SHP77 treated with DMSO at 0.1 percent for 48 hours (cell line): ENCODE measurements at regions not wholly inside any gene's neighbourhood (a gene's known extent, or its start where the extent isn't known, plus 50 kb on each side); places are given as distances from the start of the nearest gene placed in this dataset.

ENCODE experiments used
- DNase-seq: peaks from one replicate; lab custom pipeline; 2025; lab: John Stamatoyannopoulos, UW

DNA sequence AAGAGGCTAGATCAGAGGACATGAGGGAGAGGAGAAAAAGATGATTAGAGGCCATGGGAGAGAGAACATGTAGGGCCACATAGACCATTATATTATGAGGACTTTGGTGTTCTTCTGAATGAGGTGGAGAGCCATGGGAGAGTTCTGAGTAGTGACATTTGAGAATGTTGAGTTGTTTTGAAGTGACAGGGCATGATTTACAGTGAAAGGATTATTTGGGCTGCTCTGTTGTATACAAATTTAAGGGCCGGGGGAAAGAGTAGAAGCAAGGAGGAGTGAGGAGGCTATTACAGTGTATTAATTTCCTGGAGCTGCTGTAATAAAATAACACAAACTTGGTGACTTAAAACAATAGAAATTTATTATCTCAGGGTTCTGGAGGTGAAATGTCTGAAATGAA, 102.5 kb upstream of the RGS4 start:
- DNase-seq = no peak

DNA sequence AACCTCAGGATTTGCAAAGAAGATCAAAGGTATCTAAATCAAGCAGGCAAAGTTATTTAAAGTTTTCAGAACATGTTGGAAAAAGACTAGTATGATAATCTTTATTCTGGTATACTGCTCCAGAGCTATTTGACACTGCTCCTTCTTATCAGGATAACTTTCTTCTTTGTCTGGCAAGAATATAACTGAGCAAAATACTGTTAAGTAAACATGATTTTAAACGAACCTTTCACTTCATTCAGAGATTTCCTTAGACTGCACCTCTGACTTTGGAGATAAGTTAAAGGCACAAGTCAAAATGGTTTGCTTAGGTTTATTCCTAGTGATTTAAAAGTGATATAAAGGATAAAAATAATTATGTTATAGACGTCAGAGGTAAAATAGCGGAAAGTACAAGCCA, 103.9 kb upstream of the CCDC190 start:
- DNase-seq = no peak

DNA sequence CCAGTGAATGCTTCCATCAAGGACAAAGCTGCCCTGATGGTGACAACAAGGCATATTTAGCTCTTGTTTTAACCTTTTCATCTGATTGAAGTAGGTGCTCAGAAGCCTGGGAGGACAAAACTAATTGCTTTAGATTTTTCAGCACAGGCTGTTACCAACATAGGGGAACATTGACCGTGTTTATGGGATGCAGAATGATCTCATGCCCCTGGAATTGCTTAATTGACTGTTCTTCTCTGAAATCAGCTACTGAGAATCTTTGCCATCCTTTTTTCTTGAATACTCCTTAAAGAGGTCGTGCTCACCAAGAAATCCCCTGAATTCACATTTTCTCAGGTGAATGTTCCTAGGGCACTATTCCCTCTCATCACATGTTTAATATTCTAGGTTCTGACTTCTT, 95.9 kb upstream of the CCDC190 start:
- DNase-seq = no peak

DNA sequence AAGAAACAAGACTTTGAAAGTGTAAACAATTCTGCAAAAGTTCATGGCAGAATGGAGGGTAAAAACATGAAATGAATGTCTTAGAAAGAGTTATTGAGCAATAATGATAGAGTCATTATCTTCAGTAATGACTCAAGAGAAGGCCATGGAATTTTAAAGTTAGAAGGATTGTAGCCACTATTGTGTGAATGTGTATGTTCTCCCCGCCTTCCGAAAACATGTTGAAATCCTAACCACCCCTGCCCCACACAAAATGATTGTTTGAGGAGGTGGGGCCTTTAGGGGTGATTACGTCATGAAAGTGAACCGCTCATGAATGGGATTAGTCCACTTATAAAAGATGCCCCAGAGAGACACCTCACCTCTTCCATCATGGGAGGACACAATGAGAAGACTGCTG, 93.8 kb upstream of the CCDC190 start:
- DNase-seq = no peak

DNA sequence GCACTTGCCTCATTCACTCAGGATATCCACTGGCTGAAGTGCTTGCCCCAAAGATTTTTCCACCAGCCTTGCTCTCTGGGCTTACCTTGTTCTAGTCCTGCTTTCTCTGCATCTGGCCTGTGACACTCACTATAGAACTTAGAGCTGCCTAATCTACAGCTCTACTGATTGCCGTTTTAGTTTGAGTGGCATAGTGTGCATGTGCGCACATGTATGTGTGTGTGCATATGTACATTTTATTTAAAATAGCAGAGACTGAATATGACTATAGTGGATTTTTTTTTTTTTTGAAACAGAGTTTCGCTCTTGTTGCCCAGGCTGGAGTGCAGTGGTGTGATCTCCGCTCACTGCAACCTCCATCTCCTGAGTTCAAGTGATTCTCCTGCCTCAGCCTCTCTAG, 92.0 kb upstream of the CCDC190 start:
- DNase-seq = no peak

DNA sequence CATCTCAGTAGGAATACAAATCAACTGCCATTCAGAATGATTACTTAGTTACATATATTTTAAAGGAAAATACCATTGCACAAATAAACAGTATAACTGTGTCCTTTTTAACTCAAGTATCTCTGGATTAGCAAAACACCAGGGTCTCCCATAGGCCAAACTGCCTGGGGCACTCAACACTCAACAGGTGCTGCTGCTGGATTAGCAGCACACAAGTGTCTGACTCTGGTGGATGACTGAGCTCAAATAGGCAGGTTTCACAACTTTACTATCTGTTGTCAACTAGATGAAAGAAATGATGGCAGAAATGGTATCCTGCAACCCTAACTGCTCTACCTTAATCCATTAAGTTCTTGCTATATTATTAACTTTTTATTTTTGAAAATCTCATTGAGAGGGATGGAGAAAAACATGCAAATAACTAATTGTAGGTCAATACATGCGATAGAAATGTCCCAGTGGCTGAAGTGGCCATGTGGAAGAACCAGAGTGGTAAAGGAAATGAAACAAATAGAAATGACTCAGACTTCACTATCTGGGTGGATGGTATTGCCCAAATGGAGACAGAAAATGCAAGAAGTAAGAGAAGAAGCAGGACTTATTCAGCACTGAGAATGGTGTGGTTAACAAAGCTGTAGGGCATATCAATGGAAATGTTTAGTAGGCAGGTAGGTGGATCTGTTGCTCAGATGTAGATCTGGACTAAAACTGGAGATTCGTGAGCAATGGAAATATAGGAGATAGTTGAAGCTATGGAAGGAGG, 90.8 kb upstream of the CCDC190 start:
- no peak for DNase-seq

DNA sequence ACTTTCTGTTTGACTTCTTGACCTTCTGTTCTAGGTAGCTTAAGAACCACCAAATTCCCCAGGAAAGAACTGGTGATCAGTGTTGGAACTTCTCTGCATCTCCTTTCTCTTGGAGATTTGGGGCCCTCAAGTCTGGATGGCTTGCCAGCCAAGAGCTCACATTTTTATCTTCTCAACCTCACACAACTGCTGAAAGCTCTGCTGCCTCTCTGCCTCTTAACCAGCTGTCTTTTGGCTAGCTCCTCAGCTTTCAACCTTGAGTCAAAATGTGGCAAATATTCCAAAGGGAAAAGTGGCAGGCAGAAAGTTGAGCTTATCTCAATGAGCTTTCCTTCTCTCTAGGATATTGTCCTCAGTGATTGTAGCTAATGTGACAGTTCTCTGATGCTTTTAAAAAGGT, 89.2 kb upstream of the CCDC190 start:
- DNase-seq = no peak

DNA sequence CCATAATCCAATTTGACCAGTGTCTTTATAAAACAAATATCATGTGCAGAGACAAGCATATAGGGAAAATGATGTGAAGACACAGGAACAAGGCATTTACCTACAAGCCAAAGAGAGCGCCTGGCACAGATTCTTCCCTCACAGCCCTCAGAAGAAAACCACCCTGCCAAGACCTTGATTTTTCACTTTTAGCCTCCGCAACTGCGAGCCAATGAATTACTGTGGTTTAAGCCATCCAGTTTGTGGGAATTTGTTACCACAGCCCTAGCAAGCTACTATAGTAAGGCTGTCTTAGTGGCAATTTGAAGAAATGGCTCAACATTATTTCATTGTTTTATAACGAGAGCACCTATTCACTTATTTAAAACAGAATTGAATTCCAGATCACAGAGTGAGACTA, 85.7 kb upstream of the CCDC190 start:
- DNase-seq = no peak

DNA sequence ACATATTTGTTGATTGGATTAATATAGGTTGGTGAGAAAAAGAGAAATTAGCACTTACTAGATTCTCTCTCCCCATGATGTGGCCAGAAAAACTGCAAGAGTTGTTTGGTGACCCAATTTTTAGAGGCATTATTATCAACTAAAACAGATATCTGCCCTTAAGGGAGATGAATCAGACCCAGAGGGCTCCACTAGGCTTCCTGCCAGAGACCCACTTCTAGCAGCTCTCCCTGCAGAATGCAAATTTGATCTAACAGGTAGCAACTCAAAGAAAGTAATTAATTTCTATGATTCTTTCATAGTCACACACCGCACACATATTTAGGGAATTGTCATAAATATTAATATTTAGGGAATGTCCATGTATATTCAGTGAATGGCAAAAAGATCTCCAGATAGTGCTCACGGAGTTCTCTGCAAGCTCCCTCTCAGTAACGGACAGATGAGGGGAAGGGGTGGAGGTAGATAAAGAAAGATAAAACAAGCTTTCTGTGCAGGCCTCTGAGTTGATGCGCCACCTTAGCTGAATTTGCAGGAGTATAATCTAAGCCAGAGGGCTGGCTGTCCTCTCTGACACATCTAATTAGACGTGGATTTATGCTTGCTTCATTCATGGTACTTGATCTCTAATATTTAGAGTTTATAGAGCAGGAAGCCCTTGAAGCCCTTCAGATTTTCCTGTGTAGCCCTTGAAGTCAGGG, 84.1 kb upstream of the CCDC190 start:
- DNase-seq = no peak

DNA sequence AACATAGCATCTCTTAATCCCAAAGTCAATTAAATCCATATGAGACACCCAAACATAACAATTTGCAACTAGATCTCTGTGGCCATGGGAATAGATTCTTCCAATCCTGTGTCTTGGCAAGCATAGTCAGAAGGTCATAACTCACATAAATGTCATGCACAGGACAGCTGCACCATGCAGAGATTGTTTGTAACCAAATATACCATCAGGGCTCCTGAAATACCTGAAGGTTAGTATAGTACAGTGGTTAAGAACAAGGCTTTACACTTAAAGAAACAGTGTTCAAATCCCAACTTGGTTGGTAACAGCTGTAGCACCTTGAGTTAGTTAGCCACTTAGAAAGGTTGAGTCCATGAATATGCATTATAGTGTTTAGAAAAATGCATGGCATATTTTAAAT, 82.6 kb upstream of the CCDC190 start:
- peak; percentile 39 for DNase-seq

DNA sequence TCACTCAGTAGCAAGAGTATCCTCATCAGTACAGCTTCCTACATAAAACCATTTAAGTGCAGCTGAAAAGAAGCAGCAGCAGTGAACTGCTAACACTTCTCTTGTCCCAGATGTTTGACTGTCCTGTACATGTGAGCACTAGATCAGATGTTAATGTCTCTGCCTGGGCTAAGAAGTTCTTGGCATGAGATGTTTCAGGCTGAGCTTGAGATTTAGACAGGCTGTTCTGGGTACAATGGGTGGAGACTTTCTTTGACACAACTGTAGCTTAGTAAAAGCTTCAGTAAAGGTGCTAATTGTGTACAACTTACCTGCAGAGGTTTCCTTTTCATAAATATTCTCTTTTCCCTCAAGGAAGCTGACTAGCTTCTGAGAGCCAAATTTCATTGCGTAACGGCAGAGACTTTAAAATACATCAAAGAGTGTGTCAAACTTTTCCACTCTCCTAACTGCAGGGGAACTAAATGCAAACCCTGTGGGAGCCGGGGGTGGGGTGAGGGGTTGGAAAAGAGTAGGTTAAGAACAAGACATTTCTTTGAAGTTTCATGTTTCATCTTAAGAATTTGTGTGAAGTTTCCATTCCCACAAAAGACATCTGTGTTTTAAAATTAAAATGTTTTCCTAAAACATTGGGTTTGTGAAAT, 82.1 kb upstream of the CCDC190 start:
- no peak for DNase-seq

DNA sequence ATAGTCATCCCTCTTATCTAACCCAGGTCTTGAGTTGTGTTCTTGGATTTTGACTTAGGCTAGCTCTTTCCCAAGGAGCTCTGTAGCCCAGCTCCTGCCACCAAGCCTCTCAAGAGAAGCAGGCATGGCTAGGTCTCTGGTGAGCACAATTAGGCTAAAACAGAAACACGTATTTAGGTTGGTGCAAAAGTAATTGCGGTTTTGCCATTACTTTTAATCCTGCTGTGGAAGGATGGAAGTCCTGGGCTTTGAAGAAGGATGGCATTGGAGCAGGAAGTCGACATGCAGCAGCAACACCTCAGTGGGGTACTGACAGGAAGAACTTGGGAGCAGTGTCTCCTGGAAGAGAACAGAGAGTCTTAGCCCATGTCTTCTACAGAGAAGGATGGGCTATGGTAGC, 80.0 kb upstream of the CCDC190 start:
- DNase-seq = no peak

DNA sequence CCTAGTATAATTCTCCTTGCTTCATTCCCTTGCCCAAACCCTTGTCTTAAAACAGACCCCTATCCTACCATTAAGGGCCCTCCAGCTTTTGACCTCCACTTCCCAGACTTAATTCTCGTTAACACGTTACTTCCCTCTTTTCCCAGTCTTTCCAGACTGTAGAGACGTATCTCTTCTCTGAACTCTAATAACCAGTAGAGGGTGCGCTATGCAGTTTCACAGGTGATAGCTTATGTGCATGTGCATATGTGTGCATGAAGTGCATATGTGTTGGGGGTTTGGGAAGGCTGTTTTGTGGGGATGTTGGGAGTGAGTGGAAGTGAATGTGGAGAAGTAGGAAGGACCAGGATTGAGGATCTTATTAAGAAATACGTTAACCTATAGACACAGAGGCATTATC, 78.1 kb upstream of the CCDC190 start:
- no peak for DNase-seq

DNA sequence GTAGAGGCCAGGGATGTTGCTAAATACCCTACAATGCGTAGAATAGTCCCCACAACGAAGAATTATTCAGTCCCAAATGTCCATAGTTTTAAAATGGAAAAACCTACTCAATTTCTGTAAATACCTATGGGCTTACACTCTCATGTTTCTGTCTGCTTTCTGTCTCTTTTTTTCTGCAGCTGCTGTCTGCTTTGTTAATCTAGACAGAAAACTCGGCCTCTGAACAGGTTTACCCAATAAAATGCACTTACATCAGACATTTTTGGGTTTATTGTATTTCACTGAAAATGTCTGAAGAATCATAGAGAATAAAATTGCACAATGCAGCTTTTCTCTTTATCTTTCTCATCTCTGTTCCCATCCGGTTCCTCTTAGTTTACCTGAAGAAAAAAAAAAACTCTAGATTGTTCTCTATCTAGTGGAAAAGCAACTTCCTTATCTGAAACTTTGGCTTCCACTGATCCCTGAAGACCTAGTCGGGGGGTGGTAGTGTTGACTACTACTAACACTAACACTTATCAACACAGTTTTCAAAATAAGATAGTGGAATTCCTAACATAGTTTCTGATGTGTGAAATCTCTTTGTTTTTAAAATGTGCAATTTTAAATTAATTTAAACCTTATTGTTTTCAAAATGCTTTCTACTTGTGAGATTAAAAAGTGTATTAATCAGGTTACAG, 76.9 kb upstream of the CCDC190 start:
- DNase-seq = no peak

DNA sequence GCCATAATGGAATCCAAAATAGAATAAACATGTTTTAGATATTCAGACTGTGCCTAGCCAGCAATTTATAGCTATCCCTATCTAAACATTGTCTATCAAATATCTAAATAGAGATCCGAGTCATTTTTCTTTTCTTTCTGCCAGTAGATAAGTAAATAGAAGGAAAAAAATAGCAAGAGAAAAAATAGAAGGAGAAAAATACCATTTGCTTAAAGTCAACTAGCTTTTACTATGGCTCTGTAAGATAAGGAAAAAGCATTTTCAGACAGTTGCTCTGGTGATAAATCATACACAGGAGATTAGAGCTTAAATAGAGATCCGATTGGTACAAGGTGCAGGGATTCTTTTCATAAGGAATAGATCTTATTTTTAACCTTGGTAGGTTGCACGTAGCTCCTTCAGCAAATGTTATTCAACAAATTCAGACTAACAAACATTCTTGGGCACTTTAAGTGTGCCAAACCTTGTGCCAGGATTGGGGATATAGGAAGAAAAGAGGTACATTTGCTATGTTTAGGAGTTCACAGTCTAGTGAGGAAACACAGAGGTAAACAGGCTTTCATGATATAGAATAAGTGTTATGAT, 70.1 kb upstream of the CCDC190 start:
- no peak for DNase-seq

DNA sequence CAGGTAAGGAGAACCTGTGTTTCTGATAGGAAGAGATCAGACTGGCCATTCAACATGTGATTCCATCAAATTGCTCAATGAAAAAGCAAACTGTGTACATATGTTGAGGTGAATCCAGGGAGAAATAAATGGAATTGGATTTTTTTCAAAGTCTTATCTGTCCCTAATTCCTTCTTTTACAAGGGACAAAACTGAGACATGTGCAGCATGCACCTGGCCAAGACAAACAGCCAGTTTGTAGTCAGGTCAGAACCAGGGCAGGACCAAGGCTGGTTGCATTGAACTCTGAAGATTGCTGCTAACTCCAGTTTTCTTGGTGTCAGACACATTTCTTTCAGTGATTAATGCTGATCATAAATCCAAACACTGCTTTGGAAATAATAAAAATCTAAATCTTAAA, 69.6 kb upstream of the CCDC190 start:
- no peak for DNase-seq

DNA sequence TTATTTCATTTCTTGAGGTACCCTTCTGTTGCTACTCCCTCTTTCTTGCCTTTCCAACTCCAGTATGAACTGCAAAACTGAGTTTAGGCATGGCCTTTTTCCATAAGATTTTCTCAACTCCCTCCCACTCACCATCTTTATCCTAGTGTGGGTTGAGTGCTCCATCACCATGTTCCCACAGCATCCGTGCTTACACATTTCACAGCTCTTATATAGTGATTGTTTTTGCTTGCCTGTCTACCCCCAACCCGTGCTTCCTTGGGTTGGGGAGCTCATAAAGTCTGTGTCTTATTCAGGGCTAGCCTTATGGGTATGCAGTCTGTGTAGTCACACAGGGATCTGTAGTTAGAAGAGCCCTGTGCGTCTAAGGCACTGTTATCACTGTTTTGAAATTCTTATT, 68.2 kb upstream of the CCDC190 start:
- DNase-seq = no peak

DNA sequence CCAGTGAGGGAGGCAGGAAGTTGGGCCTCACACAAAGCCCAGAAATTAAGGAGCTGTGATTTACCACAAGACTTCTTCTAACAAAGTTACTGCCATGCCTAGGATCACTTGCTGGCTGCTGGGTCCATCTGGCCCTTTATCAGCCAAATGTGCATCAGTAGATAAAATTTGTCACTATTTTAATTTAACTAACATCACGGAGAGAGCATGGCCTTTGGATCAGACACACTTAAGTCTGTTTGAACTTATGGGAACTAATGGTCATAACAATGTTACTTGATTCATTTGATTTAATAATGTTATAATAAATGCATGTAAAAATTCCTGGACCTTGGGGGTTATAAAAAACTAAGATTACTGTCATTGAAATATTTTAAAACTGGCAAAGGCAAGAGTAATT, 67.2 kb upstream of the CCDC190 start:
- DNase-seq = no peak

DNA sequence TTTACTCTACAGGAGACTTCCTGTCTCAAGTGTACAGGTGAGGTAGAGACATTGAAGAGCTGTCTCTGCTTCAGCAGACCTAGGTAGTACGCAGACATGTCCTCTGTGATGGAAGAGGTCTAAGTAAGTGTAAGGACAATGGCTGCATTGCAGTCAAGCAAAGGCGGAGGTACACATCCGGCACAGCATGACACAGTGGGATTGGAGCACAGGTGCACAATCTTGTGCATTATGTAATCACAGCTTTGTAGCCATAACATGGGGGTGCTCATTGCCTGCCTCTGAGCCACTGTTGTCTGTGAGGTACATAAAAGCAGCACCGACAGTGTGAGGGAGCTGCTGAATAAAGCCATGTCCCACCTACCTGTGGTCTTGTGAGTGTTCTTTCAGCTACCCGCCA, 66.4 kb upstream of the CCDC190 start:
- DNase-seq = no peak

DNA sequence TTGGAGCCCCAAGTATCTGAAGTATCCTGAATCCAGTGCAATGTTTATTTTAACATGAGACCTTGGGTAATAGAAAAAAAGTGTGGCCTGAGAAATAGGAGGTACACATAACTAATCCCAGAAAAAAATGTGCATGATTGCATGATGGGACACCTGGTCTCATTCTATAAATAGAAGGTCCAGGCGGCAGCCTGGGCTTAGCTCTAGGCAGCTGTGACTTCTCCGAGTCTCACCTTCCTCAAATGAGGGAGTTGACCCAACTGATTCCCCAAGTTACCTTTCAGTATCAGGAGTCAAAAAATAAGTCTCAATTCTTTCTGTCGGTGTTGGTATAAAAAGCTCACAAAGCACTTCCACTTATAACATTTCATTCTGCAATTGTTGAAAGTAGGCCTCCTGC, 65.9 kb upstream of the CCDC190 start:
- no peak for DNase-seq

DNA sequence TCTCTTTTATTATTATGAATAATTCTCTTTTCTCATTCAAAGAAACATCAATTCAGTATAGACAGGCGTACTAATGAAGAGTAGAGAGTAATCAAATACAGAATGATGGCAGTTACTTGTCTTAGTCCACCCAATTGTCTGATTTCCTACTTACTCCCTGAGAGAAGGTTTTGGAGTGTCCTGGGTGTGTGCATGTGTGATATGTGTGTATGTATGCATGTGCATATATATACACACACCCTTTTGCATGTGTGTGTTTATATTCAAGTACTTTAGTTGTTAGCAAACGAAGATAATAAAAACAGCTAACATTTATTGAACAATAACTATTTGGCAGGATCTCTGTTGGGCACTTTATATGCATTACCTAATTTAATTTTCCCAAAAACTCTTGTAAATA, 63.2 kb upstream of the CCDC190 start:
- DNase-seq = no peak

DNA sequence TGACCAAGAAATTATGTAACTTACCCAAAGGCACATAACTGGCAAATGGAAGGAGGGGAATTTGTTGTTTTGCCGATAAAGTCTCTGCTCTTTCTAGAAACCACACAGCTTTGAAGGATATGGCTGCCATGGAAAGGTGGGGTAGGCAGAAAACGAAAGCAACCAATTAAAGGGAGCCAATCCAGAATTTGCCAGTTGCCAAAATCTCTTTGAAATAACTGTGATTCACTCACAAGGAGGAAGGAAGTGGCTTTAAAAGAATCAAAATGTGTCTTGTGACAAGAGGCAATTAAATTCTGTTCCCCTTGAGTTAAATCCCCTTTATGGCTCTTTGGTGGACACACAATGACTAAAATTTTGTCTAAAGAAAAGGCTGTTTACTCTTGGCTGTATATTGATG, 61.2 kb upstream of the CCDC190 start:
- DNase-seq = no peak

DNA sequence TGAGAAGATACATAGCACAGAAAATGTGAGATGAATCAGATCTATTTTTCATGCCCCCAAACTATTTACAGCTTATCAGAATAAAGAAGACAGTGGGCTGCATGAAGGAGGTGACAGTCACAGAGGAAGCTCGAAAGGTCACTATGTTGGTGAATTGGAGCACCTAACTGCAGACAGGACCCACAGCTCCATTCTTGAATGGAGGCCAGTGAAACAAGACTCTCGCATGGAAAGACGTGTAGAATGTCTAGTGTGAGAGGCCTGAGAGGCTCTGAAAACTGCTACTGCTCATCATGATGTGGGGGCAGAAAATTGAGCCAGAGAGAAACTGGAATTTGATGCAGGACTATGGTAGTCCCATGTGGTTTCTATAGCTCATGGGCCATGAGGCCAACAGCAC, 60.3 kb upstream of the CCDC190 start:
- DNase-seq = no peak
